Prostate gland (tissue), 2 donors: ENCODE measurements at regions not wholly inside any gene's neighbourhood (a gene's known extent, or its start where the extent isn't known, plus 50 kb on each side); places are given as distances from the start of the nearest gene placed in this dataset.

Source experiments
- DNase-seq: peaks from one replicate; pipeline ENCODE4 v3.0.0-alpha.2; 2019; ENCODE audit warnings: low spot score
- H3K27ac ChIP-seq, 2 donors: fragments of 200-600 bp; sonication (generic); 2 replicates each; pipeline ENCODE4 v1.5.1; 2017 to 2019
- H3K27me3 ChIP-seq: fragments of 200-600 bp; sonication (generic); replicated peaks from 2 replicates; pipeline ENCODE4 v1.5.1; 2019; ENCODE audit not compliant: insufficient read depth
- H3K36me3 ChIP-seq, 2 donors: fragments of 200-600 bp; sonication (generic); 1 replicate in 1 of 2; 2 replicates in 1 of 2; pipeline versions ENCODE4 v1.5.1 to v1.8.1; 2017 to 2019
- H3K4me1 ChIP-seq: fragments of 200-600 bp; sonication (generic); replicated peaks from 2 replicates; pipeline ENCODE4 v1.5.1; 2019
- H3K4me3 ChIP-seq, 2 donors: fragments of 200-600 bp; sonication (generic); 2 replicates each; pipeline ENCODE4 v1.5.1; 2017 to 2019
- H3K9me3 ChIP-seq: fragments of 200-600 bp; sonication (generic); 2 replicates; pipeline ENCODE4 v1.5.1; 2017
- POLR2A ChIP-seq: fragments of 450-650 bp; IDR thresholded peaks from one replicate; pipeline ENCODE4 v1.6.1; 2016; ENCODE audit warnings: antibody characterized with exemption, mild to moderate bottlenecking
- POLR2AphosphoS5 ChIP-seq: sonication (generic); formaldehyde crosslinking; IDR thresholded peaks from one replicate; pipeline ENCODE4 v1.6.1; 2017; ENCODE audit warnings: antibody characterized with exemption
- WGBS: methylation state at CpG from one replicate; pipeline ENCODE4 v1.1.5; 2018; 5-methylcytosine and 5-hydroxymethylcytosine counted together
- intact Hi-C: fragments of 100-400 bp; cut with DNase I; formaldehyde crosslinking; loops from one replicate; pipeline ENCODE4 v1.14.2; 2022
- TF ChIP-seq, protein P1 (sequence below), 4 experiments: fragments of 200-600 bp in 2 of 4; fragments of 450-650 bp in 2 of 4; sonication (generic) in 2 of 4; IDR thresholded peaks; 1 replicate in 3 of 4; 2 replicates in 1 of 4; pipeline ENCODE4 v1.5.1; 2016 to 2019; ENCODE audit warnings: antibody characterized with exemption in 4 of 4, mild to moderate bottlenecking in 2 of 4, moderate library complexity in 2 of 4

DNA sequence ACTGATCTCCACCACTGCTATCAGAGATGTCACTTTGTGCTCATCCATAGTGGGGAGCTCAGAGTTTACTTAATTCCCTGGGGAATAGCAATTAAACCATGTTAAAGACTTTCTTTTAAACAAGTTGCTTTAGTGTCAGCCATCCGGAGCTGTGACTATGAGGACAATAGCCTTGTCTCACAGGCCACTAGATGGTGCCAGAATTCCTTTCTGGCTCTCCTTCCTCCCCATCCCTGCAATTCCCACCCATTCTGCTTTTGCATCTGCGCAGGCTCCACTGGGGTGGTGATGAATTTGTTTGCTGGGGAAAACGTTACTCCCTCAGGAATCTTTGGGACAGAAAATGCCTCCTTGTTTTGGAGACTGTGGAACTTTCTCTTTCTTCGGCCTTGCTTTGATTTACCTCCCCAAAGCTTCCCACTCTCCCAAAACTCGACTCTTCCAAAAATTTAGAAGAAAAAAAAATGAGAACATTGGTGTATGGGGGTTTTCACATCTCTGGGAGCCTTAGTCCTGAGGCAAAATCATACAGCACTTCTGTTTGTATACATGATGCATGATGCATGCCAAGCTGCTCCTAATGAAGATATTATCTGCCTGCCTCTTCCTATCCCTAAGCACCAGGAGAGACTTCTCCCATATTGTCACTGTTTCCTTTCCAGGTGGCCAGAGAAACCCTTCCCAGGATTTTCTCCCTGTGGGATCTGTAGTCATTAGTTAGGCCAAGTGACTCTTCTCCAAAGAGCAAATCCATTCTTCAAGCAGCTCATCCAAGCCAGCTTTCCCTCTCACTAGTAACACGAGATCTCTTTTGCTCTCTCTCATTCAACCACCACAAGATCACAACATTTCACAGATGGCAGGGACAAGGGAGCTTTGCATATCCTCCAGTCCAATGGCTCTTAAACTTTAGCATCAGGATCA is 466.1 kb downstream of the TLR4 start:
- WGBS: 35% methylated on average over 6 of the region's 6 CpGs
- intact Hi-C loops: no loop called here
- Histone ChIP-seq H3K4me3 (no peak overlapping the region), H3K36me3 (no peaks in the 10 kb centered on the region), H3K27me3 (no peaks in the 10 kb centered on the region), H3K4me1 (no peaks in the 10 kb centered on the region), H3K27ac (no peak overlapping the region), H3K9me3 (no peaks in the 10 kb centered on the region)
- DNase-seq: peak; percentile 6
- no peak for TF ChIP-seq POLR2A
- TF ChIP-seq, protein P1, sequence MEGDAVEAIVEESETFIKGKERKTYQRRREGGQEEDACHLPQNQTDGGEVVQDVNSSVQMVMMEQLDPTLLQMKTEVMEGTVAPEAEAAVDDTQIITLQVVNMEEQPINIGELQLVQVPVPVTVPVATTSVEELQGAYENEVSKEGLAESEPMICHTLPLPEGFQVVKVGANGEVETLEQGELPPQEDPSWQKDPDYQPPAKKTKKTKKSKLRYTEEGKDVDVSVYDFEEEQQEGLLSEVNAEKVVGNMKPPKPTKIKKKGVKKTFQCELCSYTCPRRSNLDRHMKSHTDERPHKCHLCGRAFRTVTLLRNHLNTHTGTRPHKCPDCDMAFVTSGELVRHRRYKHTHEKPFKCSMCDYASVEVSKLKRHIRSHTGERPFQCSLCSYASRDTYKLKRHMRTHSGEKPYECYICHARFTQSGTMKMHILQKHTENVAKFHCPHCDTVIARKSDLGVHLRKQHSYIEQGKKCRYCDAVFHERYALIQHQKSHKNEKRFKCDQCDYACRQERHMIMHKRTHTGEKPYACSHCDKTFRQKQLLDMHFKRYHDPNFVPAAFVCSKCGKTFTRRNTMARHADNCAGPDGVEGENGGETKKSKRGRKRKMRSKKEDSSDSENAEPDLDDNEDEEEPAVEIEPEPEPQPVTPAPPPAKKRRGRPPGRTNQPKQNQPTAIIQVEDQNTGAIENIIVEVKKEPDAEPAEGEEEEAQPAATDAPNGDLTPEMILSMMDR (IDR thresholded peaks at IDR 0.05): peak in 3 of 4 experiments; percentile 15 to 25 (median 21)

GRCh38 chr9:118177241-118177640 is 473.0 kb downstream of the TLR4 start:
- Histone ChIP-seq H3K4me3 (no peak overlapping the region), H3K4me1 (no peaks in the 10 kb centered on the region), H3K36me3 (no peaks in the 10 kb centered on the region), H3K27ac (no peak overlapping the region), H3K9me3 (no peaks in the 10 kb centered on the region), H3K27me3 (no peaks in the 10 kb centered on the region)
- TF ChIP-seq POLR2A: no peak
- TF ChIP-seq, protein P1 (IDR thresholded peaks at IDR 0.05): no peak
- no peak for TF ChIP-seq POLR2AphosphoS5
- intact Hi-C loops: no loop called here
- no peak for DNase-seq

GRCh38 chr9:118183576-118183975 is 479.4 kb downstream of the TLR4 start:
- intact Hi-C loops: no loop called here
- Histone ChIP-seq H3K4me3 (no peak overlapping the region), H3K27me3 (no peaks in the 10 kb centered on the region), H3K9me3 (no peaks in the 10 kb centered on the region), H3K36me3 (no peaks in the 10 kb centered on the region), H3K4me1 (no peaks in the 10 kb centered on the region), H3K27ac (no peak overlapping the region)
- TF ChIP-seq, protein P1 (IDR thresholded peaks at IDR 0.05): no peak
- TF ChIP-seq POLR2AphosphoS5: no peak
- WGBS: 89% methylated on average over 2 of the region's 2 CpGs
- DNase-seq: no peak

DNA sequence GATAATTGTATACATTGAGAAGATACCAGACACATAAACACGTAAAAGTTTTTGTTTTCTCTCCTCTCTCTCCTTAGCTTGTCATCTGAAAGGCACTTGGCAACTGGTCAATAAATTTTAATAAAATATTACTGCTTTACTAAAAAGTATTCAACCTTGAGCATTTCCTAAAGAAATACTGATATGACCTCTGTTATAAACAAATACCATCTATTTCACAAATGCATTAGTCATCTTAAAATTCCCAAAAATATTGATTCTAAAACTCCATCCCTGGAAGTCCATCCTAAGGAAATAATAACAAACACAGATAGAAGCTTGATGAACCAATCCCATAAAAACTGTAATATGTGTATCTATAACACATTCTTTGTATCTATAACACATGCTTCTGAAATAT is 483.2 kb downstream of the TLR4 start:
- DNase-seq: no peak
- 54% methylated on average over 1 of the region's 1 CpG for WGBS
- H3K27me3 ChIP-seq: no peaks in the 10 kb centered on the region
- H3K9me3 ChIP-seq: no peaks in the 10 kb centered on the region
- no peaks in the 10 kb centered on the region for H3K36me3 ChIP-seq
- intact Hi-C loops: no loop called here
- no peak overlapping the region for H3K27ac ChIP-seq
- TF ChIP-seq POLR2AphosphoS5: no peak
- TF ChIP-seq POLR2A: no peak
- TF ChIP-seq, protein P1 (IDR thresholded peaks at IDR 0.05): no peak
- H3K4me1 ChIP-seq: no peaks in the 10 kb centered on the region
- no peak overlapping the region for H3K4me3 ChIP-seq

- intact Hi-C loops: no loop called here
- Histone ChIP-seq H3K27ac (no peak overlapping the region), H3K9me3 (no peaks in the 10 kb centered on the region), H3K27me3 (no peaks in the 10 kb centered on the region), H3K36me3 (no peaks in the 10 kb centered on the region), H3K4me3 (no peak overlapping the region), H3K4me1 (no peaks in the 10 kb centered on the region)
- WGBS: 88% methylated on average over 3 of the region's 3 CpGs
- TF ChIP-seq POLR2AphosphoS5 (no peak), POLR2A (no peak)
- TF ChIP-seq, protein P1 (IDR thresholded peaks at IDR 0.05): no peak
- no peak for DNase-seq
Measured at GRCh38 chr9:118189615-118190014, 485.4 kb downstream of the TLR4 start.
